ENCODE measurements at regions not wholly inside any gene's neighbourhood (a gene's known extent, or its start where the extent isn't known, plus 50 kb on each side); places are given as distances from the start of the nearest gene placed in this dataset.

- WGBS, 2 donors (ENCODE audit: low coverage in 1 of 2): 48 to 74% methylated on average over 2 of the region's 2 CpGs
- no peak overlapping the region for H3K4me3 ChIP-seq
- in situ Hi-C loops (cut with MboI; ENCODE audit: low pct_ligation_motif_present in 1 of 4, low pct_unique_long_range_greater_than_20kb in 1 of 4, low sequenced_read_pairs in 3 of 4): no loop called here
Measured at GRCh38 chr18:68509902-68510301, 205.0 kb downstream of the TMX3 start.

GRCh38 chr18:68507781-68508180 is 207.1 kb downstream of the TMX3 start:
- no peak for TF ChIP-seq CTCF (IDR thresholded peaks at IDR 0.05)
- TF ChIP-seq EP300 (IDR thresholded peaks at IDR 0.05; ENCODE audit: low read depth): no peak
- no peak for TF ChIP-seq POLR2AphosphoS5 (IDR thresholded peaks at IDR 0.05)
- TF ChIP-seq POLR2A (IDR thresholded peaks at IDR 0.05): no peak
- WGBS, 2 donors (ENCODE audit: low coverage in 1 of 2): 6 to 37% methylated on average over 2 of the region's 2 CpGs
- no peak for DNase-seq
- Histone ChIP-seq H3K27ac (no peak overlapping the region), H3K4me3 (no peak overlapping the region), H3K4me1 (no peaks in the 10 kb centered on the region), H3K27me3 (no peaks in the 10 kb centered on the region), H3K9me3 (no peaks in the 10 kb centered on the region), H3K36me3 (no peaks in the 10 kb centered on the region)
- in situ Hi-C loops (cut with MboI; ENCODE audit: low pct_ligation_motif_present in 1 of 4, low pct_unique_long_range_greater_than_20kb in 1 of 4, low sequenced_read_pairs in 3 of 4): no loop called here
- intact Hi-C loops (cut with DNase I; ENCODE audit: low total_unique reads): no loop called here

More at GRCh38 chr18:68509902-68510301, 205.0 kb downstream of the TMX3 start:
- intact Hi-C loops (cut with DNase I; ENCODE audit: low total_unique reads): no loop called here
- no peak for DNase-seq
- TF ChIP-seq POLR2AphosphoS5 (IDR thresholded peaks at IDR 0.05): no peak
- TF ChIP-seq EP300 (IDR thresholded peaks at IDR 0.05; ENCODE audit: low read depth): no peak
- no peak for TF ChIP-seq CTCF (IDR thresholded peaks at IDR 0.05)
- no peak for TF ChIP-seq POLR2A (IDR thresholded peaks at IDR 0.05)
- Histone ChIP-seq H3K9me3 (no peaks in the 10 kb centered on the region), H3K27ac (no peak overlapping the region), H3K4me1 (no peaks in the 10 kb centered on the region), H3K36me3 (no peaks in the 10 kb centered on the region), H3K27me3 (no peaks in the 10 kb centered on the region)

GRCh38 chr18:68505178-68505574 is 209.7 kb downstream of the TMX3 start:
- Histone ChIP-seq H3K36me3 (no peaks in the 10 kb centered on the region), H3K4me3 (no peak overlapping the region), H3K9me3 (no peaks in the 10 kb centered on the region), H3K27me3 (no peaks in the 10 kb centered on the region), H3K4me1 (no peaks in the 10 kb centered on the region), H3K27ac (no peak overlapping the region)
- in situ Hi-C loops (cut with MboI; ENCODE audit: low pct_ligation_motif_present in 1 of 4, low pct_unique_long_range_greater_than_20kb in 1 of 4, low sequenced_read_pairs in 3 of 4) (no loop called here), intact Hi-C loops (cut with DNase I; ENCODE audit: low total_unique reads) (no loop called here)
- TF ChIP-seq POLR2A (IDR thresholded peaks at IDR 0.05) (no peak), POLR2AphosphoS5 (IDR thresholded peaks at IDR 0.05) (no peak), CTCF (IDR thresholded peaks at IDR 0.05) (no peak), EP300 (IDR thresholded peaks at IDR 0.05; ENCODE audit: low read depth) (no peak)
- no peak for DNase-seq
- WGBS, 2 donors (ENCODE audit: low coverage in 1 of 2): 70 to 79% methylated on average over 3 of the region's 3 CpGs

- H3K36me3 ChIP-seq: no peaks in the 10 kb centered on the region
- in situ Hi-C loops (cut with MboI; ENCODE audit: low pct_ligation_motif_present in 1 of 4, low pct_unique_long_range_greater_than_20kb in 1 of 4, low sequenced_read_pairs in 3 of 4) (no loop called here), intact Hi-C loops (cut with DNase I; ENCODE audit: low total_unique reads) (no loop called here)
- H3K27ac ChIP-seq: no peak overlapping the region
- H3K27me3 ChIP-seq: no peaks in the 10 kb centered on the region
- H3K4me3 ChIP-seq: no peak overlapping the region
- H3K9me3 ChIP-seq: no peaks in the 10 kb centered on the region
- WGBS, 2 donors (ENCODE audit: low coverage in 1 of 2): 72 to 91% methylated on average over 2 of the region's 2 CpGs
- no peak for DNase-seq
- no peak for TF ChIP-seq POLR2A (IDR thresholded peaks at IDR 0.05)
- no peak for TF ChIP-seq EP300 (IDR thresholded peaks at IDR 0.05; ENCODE audit: low read depth)
- no peak for TF ChIP-seq CTCF (IDR thresholded peaks at IDR 0.05)
- TF ChIP-seq POLR2AphosphoS5 (IDR thresholded peaks at IDR 0.05): no peak
- no peaks in the 10 kb centered on the region for H3K4me1 ChIP-seq
Measured at GRCh38 chr18:68504441-68505177, 210.3 kb downstream of the TMX3 start.
